Natural killer cell (primary cell): ENCODE measurements at regions not wholly inside any gene's neighbourhood (a gene's known extent, or its start where the extent isn't known, plus 50 kb on each side); places are given as distances from the start of the nearest gene placed in this dataset.

Experiments
- ATAC-seq, 3 donors: fragments of 150-1000 bp in 2 of 3; fragments of 200-7000 bp in 1 of 3; cut with Tn5 transposase; 1 replicate in 1 of 3; 2 replicates in 2 of 3; pipeline ENCODE4 v1.10.0; 2021; ENCODE audit warnings: mild to moderate bottlenecking in 2 of 3, moderate library complexity in 2 of 3
- DNase-seq, 2 donors: peaks; one replicate each; pipeline versions ENCODE4 v3.0.0 to v3.0.0-alpha.2; 2013 to 2021; ENCODE audit warnings: mixed read lengths in 1 of 2
- H3K27ac ChIP-seq: one replicate; pipeline ENCODE4 v1.5.1; 2013; ENCODE audit warnings: mild to moderate bottlenecking, low read length
- H3K27me3 ChIP-seq: one replicate; pipeline ENCODE4 v1.6.1; 2013; ENCODE audit warnings: low read length; ENCODE audit not compliant: control insufficient read depth, insufficient read depth
- H3K36me3 ChIP-seq: one replicate; pipeline ENCODE4 v1.6.1; 2013; ENCODE audit warnings: low read length; ENCODE audit not compliant: control insufficient read depth, insufficient read depth
- H3K4me1 ChIP-seq: one replicate; pipeline ENCODE4 v1.6.1; 2013; ENCODE audit warnings: low read length; ENCODE audit not compliant: control insufficient read depth, insufficient read depth
- H3K4me3 ChIP-seq: one replicate; pipeline ENCODE4 v1.5.1; 2013; ENCODE audit warnings: low read length
- H3K9me3 ChIP-seq: one replicate; pipeline ENCODE4 v1.6.1; 2013; ENCODE audit warnings: low read length; ENCODE audit not compliant: control insufficient read depth, insufficient read depth
- H3K27ac Mint-ChIP-seq, 2 donors: one replicate each; pipeline ENCODE4 v1.8.0; 2022; ENCODE audit warnings: mild to moderate bottlenecking in 2 of 2, mixed read lengths in 2 of 2, moderate library complexity in 1 of 2
- H3K27me3 Mint-ChIP-seq, 2 donors: one replicate each; pipeline ENCODE4 v1.8.0; 2022; ENCODE audit warnings: low read depth in 2 of 2, mixed read lengths in 2 of 2
- H3K36me3 Mint-ChIP-seq: one replicate; pipeline ENCODE4 v1.8.0; 2022; ENCODE audit warnings: mixed read lengths
- H3K4me1 Mint-ChIP-seq, 2 donors: one replicate each; pipeline ENCODE4 v1.8.0; 2022; ENCODE audit warnings: mixed read lengths in 2 of 2
- H3K4me3 Mint-ChIP-seq: one replicate; pipeline ENCODE4 v1.8.0; 2022; ENCODE audit warnings: mild to moderate bottlenecking, moderate library complexity, mixed read lengths
- H3K9me3 Mint-ChIP-seq, 2 donors: one replicate each; pipeline ENCODE4 v1.8.0; 2022; ENCODE audit warnings: mixed read lengths in 2 of 2
- WGBS: methylation state at CpG from one replicate; pipeline ENCODE4 v1.1.7; 2013; ENCODE audit warnings: missing lambda C conversion rate; ENCODE audit not compliant: insufficient coverage; 5-methylcytosine and 5-hydroxymethylcytosine counted together
- intact Hi-C: fragments of 100-400 bp; cut with micrococcal nuclease; formaldehyde crosslinking; loops from one replicate; pipeline ENCODE4 v1.14.2; 2022
- TF ChIP-seq, protein P1 (sequence below): fragments of 200-600 bp; IDR thresholded peaks from one replicate; pipeline ENCODE4 v1.8.0; 2022; ENCODE audit warnings: antibody characterized with exemption

- DNase-seq, result no peak
- peaks cover 0 to 2% of the 10 kb centered on the region in 2 donors for H3K9me3 Mint-ChIP-seq
- no peaks in the 10 kb centered on the region for H3K36me3 ChIP-seq
- TF ChIP-seq, protein P1, sequence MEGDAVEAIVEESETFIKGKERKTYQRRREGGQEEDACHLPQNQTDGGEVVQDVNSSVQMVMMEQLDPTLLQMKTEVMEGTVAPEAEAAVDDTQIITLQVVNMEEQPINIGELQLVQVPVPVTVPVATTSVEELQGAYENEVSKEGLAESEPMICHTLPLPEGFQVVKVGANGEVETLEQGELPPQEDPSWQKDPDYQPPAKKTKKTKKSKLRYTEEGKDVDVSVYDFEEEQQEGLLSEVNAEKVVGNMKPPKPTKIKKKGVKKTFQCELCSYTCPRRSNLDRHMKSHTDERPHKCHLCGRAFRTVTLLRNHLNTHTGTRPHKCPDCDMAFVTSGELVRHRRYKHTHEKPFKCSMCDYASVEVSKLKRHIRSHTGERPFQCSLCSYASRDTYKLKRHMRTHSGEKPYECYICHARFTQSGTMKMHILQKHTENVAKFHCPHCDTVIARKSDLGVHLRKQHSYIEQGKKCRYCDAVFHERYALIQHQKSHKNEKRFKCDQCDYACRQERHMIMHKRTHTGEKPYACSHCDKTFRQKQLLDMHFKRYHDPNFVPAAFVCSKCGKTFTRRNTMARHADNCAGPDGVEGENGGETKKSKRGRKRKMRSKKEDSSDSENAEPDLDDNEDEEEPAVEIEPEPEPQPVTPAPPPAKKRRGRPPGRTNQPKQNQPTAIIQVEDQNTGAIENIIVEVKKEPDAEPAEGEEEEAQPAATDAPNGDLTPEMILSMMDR, result no peak
- peaks cover 13 to 16% of the 10 kb centered on the region in 2 donors for H3K27me3 Mint-ChIP-seq
- H3K27ac Mint-ChIP-seq, result no peak overlapping the region
- H3K4me1 ChIP-seq, result no peaks in the 10 kb centered on the region
- ATAC-seq, result no peak
- no peak overlapping the region for H3K4me3 Mint-ChIP-seq
- no peaks in the 10 kb centered on the region for H3K36me3 Mint-ChIP-seq
- WGBS, result no CpG with 5 or more reads among the region's 3 CpGs
- no peaks in the 10 kb centered on the region for H3K4me1 Mint-ChIP-seq
- no peaks in the 10 kb centered on the region for H3K9me3 ChIP-seq
- H3K27me3 ChIP-seq, result no peaks in the 10 kb centered on the region
- intact Hi-C loops, result no loop called here
- no peak overlapping the region for H3K27ac ChIP-seq
- H3K4me3 ChIP-seq, result no peak overlapping the region
Measured at GRCh38 chr16:5467552-5467951, 370.0 kb upstream of the EEF2KMT start.

GRCh38 chr16:5466551-5466950 is 369.0 kb upstream of the EEF2KMT start:
- Mint-ChIP-seq H3K36me3 (no peaks in the 10 kb centered on the region), H3K9me3 (peaks cover 0 to 2% of the 10 kb centered on the region in 2 donors), H3K27ac (no peak overlapping the region), H3K4me1 (no peaks in the 10 kb centered on the region), H3K27me3 (peaks cover 7 to 11% of the 10 kb centered on the region in 2 donors), H3K4me3 (no peak overlapping the region)
- DNase-seq (no peak), ATAC-seq (no peak)
- H3K36me3 ChIP-seq, result no peaks in the 10 kb centered on the region
- 8% methylated on average over 1 of the region's 2 CpGs for WGBS
- H3K4me1 ChIP-seq, result no peaks in the 10 kb centered on the region
- TF ChIP-seq, protein P1, result no peak
- no peaks in the 10 kb centered on the region for H3K9me3 ChIP-seq
- intact Hi-C loops, result no loop called here
- no peak overlapping the region for H3K27ac ChIP-seq
- no peak overlapping the region for H3K4me3 ChIP-seq
- no peaks in the 10 kb centered on the region for H3K27me3 ChIP-seq

DNA sequence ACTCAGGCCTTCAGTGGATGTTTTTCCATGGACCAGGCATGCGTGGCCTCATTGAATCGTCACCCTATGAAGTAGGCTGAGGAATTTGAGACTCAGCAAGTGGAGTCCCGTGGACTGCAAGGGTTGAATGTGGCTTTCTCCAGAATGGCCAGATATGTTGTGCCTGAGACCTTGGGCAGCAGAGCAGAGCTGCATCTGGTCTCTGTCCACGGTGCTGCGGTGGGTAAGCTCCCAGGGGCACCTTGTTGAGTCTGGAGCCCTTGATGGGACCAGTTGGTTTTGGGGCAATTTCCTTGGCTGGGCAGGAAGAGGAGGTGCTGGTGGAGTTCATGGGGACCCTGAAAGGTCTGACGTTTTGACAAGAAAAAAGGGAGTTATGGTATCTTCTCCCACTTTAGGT is 368.1 kb upstream of the EEF2KMT start:
- Mint-ChIP-seq H3K36me3 (no peaks in the 10 kb centered on the region), H3K4me3 (no peak overlapping the region), H3K27ac (no peak overlapping the region), H3K27me3 (peaks cover 7 to 11% of the 10 kb centered on the region in 2 donors), H3K4me1 (no peaks in the 10 kb centered on the region), H3K9me3 (peaks cover 0 to 2% of the 10 kb centered on the region in 2 donors)
- Histone ChIP-seq H3K36me3 (no peaks in the 10 kb centered on the region), H3K4me3 (no peak overlapping the region), H3K27ac (no peak overlapping the region), H3K27me3 (no peaks in the 10 kb centered on the region), H3K9me3 (no peaks in the 10 kb centered on the region), H3K4me1 (no peaks in the 10 kb centered on the region)
- TF ChIP-seq, protein P1, result no peak
- 82% methylated on average over 6 of the region's 6 CpGs for WGBS
- no peak for DNase-seq
- intact Hi-C loops, result no loop called here
- no peak for ATAC-seq

DNA sequence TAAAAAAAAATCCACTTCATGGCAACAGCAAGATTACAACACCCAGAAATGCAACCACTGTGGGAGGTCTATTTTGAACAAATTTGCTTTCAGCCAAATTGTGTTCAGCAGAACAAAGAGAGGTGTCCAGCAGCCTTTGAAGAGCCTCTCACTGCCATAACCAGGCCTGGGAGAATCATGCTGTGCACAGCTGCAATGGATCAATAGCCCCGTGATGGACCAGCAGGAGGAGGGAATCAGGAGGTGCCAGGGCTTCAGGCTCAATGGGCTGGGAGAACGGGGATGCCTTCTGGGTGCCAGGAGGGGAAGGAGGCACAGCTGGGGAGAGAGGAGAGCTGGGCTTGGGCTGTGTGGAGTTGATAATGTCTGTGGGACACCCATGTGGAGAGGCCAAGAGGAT is 366.2 kb upstream of the EEF2KMT start:
- DNase-seq (no peak), ATAC-seq (peak in 1 of 3 donors; percentile 15)
- Mint-ChIP-seq H3K36me3 (no peaks in the 10 kb centered on the region), H3K27ac (no peak overlapping the region), H3K27me3 (peaks cover 7 to 10% of the 10 kb centered on the region in 2 donors), H3K9me3 (no peaks in the 10 kb centered on the region), H3K4me3 (no peak overlapping the region), H3K4me1 (no peaks in the 10 kb centered on the region)
- 38% methylated on average over 2 of the region's 2 CpGs for whole genome bisulfite sequencing
- Histone ChIP-seq H3K27me3 (no peaks in the 10 kb centered on the region), H3K36me3 (no peaks in the 10 kb centered on the region), H3K27ac (no peak overlapping the region), H3K4me1 (no peaks in the 10 kb centered on the region), H3K9me3 (no peaks in the 10 kb centered on the region), H3K4me3 (no peak overlapping the region)
- intact Hi-C loops, result no loop called here
- TF ChIP-seq, protein P1, result no peak
